ENCODE measurements at regions not wholly inside any gene's neighbourhood (a gene's known extent, or its start where the extent isn't known, plus 50 kb on each side); places are given as distances from the start of the nearest gene placed in this dataset.

GRCh38 chr18:22868831-22869230, 64.3 kb upstream of the RBBP8 start:
- no peak for TF ChIP-seq CTCF (IDR thresholded peaks at IDR 0.05; ENCODE audit: insufficient read depth, low read length)
- TF ChIP-seq GABPA (IDR thresholded peaks at IDR 0.05; ENCODE audit: low read depth): no peak
- no peak for TF ChIP-seq POLR2AphosphoS5 (IDR thresholded peaks at IDR 0.05; ENCODE audit: low read depth)
- TF ChIP-seq REST (IDR thresholded peaks at IDR 0.05; ENCODE audit: insufficient replicate concordance, low read depth): no peak
- TF ChIP-seq SPI1 (IDR thresholded peaks at IDR 0.05; ENCODE audit: borderline replicate concordance, low read depth): no peak

Measured in HL-60 (cell line).